ENCODE measurements at regions not wholly inside any gene's neighbourhood (a gene's known extent, or its start where the extent isn't known, plus 50 kb on each side); places are given as distances from the start of the nearest gene placed in this dataset.

GRCh38 chr10:128537834-128538330, 411.7 kb upstream of the MKI67 start:
- no peak for TF ChIP-seq CTCF (IDR thresholded peaks at IDR 0.05)
- no peak for TF ChIP-seq EZH2 (IDR thresholded peaks at IDR 0.05)
- TF ChIP-seq EZH2phosphoT487 (IDR thresholded peaks at IDR 0.05): no peak
